HCT116 (cell line): ENCODE measurements at regions not wholly inside any gene's neighbourhood (a gene's known extent, or its start where the extent isn't known, plus 50 kb on each side); places are given as distances from the start of the nearest gene placed in this dataset.

Source experiments
- CTCF ChIP-seq, 3 experiments: fragments of 200-600 bp in 1 of 3; sonication (generic) in 1 of 3; IDR thresholded peaks in 2 of 3; conservative IDR thresholded peaks in 1 of 3; 2 replicates each; pipeline ENCODE4 v1.5.1; 2012 to 2017; ENCODE audit warnings: low read depth in 2 of 3, low read length in 2 of 3, antibody characterized with exemption in 1 of 3, borderline replicate concordance in 1 of 3, control low read depth in 1 of 3, mild to moderate bottlenecking in 1 of 3, mixed read lengths in 1 of 3, mixed run types in 1 of 3, moderate library complexity in 1 of 3; ENCODE audit not compliant: insufficient read depth in 1 of 3
- MAX ChIP-seq: IDR thresholded peaks from 2 replicates; pipeline ENCODE4 v1.6.1; 2012
- RAD21 ChIP-seq: IDR thresholded peaks from 2 replicates; pipeline ENCODE4 v1.6.1; 2012; ENCODE audit warnings: low read depth, mild to moderate bottlenecking
- REST ChIP-seq: IDR thresholded peaks from 2 replicates; pipeline ENCODE4 v1.6.1; 2012; ENCODE audit warnings: low read depth

- TF ChIP-seq REST (no peak), CTCF (IDR thresholded peaks at IDR 0.05 in 2 of 3, conservative IDR thresholded peaks at IDR 0.05 in 1 of 3; ENCODE audit: borderline replicate concordance in 1 of 3, insufficient read depth in 1 of 3, low read depth in 2 of 3, low read length in 2 of 3) (no peak), RAD21 (no peak), MAX (no peak)
Measured at GRCh38 chr2:120530781-120531180, 184.8 kb downstream of the INHBB start.
